Activated T-helper 2 cell treated with anti-CD3 and anti-CD28 coated beads, Interferon-gamma antibody, Interleukin-2, Interleukin-4, amounts not matched to agents 10 μg/mL and 5 μg/mL and 100 μg/mL, durations not matched to agents 14 hours and 24 hours and 36 hours (primary cell): ENCODE measurements at regions not wholly inside any gene's neighbourhood (a gene's known extent, or its start where the extent isn't known, plus 50 kb on each side); places are given as distances from the start of the nearest gene placed in this dataset.
"Not testable (repeated sequence)": the region's sequence is repeated elsewhere in the genome, so short reads cannot be mapped to it uniquely, and the experiment has no call there.

Experiments used
- DNase-seq: peaks from one replicate; pipeline ENCODE4 v3.0.0; 2021; ENCODE audit warnings: low spot score
- H3K27ac Mint-ChIP-seq: one replicate; pipeline ENCODE4 v1.8.0; 2021; ENCODE audit warnings: mixed read lengths
- H3K27me3 Mint-ChIP-seq: one replicate; pipeline ENCODE4 v1.8.0; 2021; ENCODE audit warnings: low read depth, mixed read lengths
- H3K36me3 Mint-ChIP-seq: one replicate; pipeline ENCODE4 v1.8.0; 2021; ENCODE audit warnings: low read depth, mixed read lengths
- H3K4me1 Mint-ChIP-seq: one replicate; pipeline ENCODE4 v1.8.0; 2021; ENCODE audit warnings: low read depth, mixed read lengths
- H3K4me3 Mint-ChIP-seq: one replicate; pipeline ENCODE4 v1.8.0; 2021; ENCODE audit warnings: low read depth, mild to moderate bottlenecking, moderate library complexity, mixed read lengths
- H3K9me3 Mint-ChIP-seq: one replicate; pipeline ENCODE4 v1.8.0; 2021; ENCODE audit warnings: mixed read lengths
- intact Hi-C: fragments of 100-400 bp; cut with micrococcal nuclease; formaldehyde crosslinking; loops from one replicate; pipeline ENCODE4 v1.15.1; 2023

DNA sequence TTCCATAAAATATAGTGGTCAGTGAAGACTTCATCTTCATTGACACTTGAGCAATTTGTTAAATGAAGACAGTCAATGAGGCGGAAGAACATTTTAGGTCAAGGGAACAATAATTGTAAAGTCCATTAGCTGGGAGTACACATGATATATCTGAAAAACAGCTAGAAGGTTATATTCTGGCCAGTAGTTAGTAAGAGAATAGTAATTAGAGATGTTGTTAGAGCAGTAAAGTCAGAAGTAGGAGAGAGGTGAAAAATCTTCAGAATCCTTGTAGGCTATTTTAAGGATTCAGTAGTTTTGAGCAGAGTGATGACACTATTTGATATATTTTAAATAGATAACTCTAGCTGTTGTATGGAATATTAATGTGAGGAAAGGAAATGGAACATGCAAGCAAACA is 915.6 kb upstream of the NEGR1 start:
- intact Hi-C loops = no loop called here
- no peaks in the 10 kb centered on the region for H3K4me1 Mint-ChIP-seq
- DNase-seq = no peak
- H3K4me3 Mint-ChIP-seq = no peak overlapping the region
- H3K9me3 Mint-ChIP-seq = peaks cover 13% of the 10 kb centered on the region
- no peaks in the 10 kb centered on the region for H3K27me3 Mint-ChIP-seq
- H3K36me3 Mint-ChIP-seq = no peaks in the 10 kb centered on the region
- H3K27ac Mint-ChIP-seq = no peak overlapping the region

DNA sequence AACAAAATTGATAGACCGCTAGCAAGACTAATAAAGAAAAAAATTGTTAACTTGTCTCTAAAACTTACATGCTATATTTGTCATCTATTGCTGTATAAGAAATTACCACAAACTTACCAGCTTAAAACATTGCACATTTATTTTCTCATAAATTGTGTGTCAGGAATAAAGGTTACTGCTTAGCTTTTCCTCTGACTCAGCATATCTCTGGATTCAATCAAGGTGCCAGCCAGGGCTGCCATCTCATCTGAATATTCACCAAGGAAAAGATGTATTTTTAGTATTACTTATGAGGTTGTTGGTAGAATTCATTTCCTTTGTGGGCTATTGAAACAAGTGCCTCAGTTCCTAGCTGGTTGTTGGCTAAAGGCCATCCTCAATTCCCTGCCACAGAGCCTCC is 912.6 kb upstream of the NEGR1 start:
- H3K9me3 Mint-ChIP-seq = peaks cover 6% of the 10 kb centered on the region
- H3K27ac Mint-ChIP-seq = no peak overlapping the region
- DNase-seq = no peak

DNA sequence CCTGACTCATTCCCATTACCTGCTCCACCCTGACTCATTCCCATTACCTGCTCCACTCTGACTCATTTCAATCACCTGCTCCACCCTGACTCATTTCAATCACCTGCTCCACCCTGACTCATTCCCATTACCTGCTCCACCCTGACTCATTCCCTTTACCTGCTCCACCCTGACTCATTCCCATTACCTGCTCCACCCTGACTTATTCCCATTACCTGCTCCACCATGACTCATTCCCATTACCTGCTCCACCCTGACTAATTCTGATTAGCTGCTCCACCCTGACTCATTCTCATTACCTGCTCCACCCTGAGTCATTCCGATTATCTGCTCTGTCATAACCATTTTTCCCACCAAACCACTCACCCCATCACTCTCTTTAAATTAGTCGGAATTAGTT is 901.2 kb upstream of the NEGR1 start:
- intact Hi-C loops, H3K27me3 Mint-ChIP-seq, H3K36me3 Mint-ChIP-seq, H3K27ac Mint-ChIP-seq, DNase-seq, H3K4me3 Mint-ChIP-seq, H3K9me3 Mint-ChIP-seq, H3K4me1 Mint-ChIP-seq: not testable (repeated sequence)

More for the DNA sequence above, 912.6 kb upstream of the NEGR1 start:
- Mint-ChIP-seq H3K4me1 (no peaks in the 10 kb centered on the region), H3K27me3 (no peaks in the 10 kb centered on the region), H3K36me3 (no peaks in the 10 kb centered on the region), H3K4me3 (no peak overlapping the region)
- intact Hi-C loops = no loop called here

DNA sequence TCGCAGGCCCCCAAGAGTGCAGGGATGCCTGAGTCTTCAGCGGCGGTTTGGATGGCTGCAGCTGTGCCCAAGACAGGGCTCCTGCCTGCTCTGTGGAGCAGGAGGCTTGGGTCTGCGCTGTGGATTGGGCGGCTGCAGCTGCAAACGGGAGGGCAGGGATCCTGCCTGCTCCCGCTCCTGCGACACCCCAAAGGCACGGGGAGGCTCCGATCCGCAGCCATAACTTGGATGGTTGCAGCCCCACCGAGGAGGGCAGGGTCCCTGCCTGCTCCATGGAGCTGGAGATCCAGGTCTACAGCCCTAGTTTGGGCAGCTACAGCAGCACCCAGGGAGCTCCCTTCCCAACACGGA is 898.8 kb upstream of the NEGR1 start:
- Mint-ChIP-seq H3K36me3 (no peaks in the 10 kb centered on the region), H3K4me1 (no peaks in the 10 kb centered on the region)
- no peak for DNase-seq

DNA sequence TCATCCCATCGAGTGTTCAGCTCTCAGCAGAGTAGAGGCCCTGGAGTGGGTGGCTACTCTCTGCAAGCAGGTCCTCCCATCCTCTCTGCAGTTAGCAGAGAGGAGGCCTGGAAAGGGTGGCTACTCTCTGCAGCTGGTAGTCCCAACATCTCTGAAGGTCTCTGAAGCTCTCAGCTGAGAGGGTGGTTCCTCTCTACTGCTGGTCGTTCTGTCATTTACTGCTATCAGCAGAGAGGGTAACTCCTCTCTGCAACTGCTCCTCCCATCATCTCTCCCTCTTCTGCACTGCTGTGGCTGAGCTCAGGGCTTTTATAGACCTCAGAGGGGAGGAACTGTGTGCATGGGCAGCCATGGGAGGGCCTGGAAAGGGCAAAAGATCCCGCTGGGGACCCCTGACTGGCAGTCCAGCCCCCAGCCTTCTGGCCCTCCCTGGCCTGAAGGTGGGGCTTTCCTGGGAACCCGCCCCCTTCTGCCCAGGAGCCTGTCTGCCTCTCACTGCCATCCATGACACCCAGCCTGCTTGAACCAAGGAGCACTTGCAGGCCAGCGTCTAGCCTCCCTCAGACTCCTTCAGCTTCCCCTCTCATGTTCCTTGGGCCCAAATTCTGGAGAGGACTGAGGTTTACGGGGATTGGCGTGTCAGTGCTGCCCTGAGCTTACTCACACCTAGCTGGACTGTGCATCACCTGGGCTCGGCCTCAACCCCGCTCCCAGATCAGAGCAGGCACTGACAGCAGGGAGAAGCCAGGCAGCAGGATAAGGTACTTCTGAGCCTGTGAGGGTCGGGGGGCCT is 898.3 kb upstream of the NEGR1 start:
- DNase-seq = no peak
- Mint-ChIP-seq H3K27ac (no peak overlapping the region), H3K27me3 (no peaks in the 10 kb centered on the region), H3K36me3 (no peaks in the 10 kb centered on the region), H3K4me3 (no peak overlapping the region), H3K4me1 (no peaks in the 10 kb centered on the region), H3K9me3 (no peaks in the 10 kb centered on the region)
- intact Hi-C loops = no loop called here

More for the DNA sequence above, 898.8 kb upstream of the NEGR1 start:
- intact Hi-C loops = no loop called here
- H3K27ac Mint-ChIP-seq = no peak overlapping the region
- no peaks in the 10 kb centered on the region for H3K9me3 Mint-ChIP-seq
- no peak overlapping the region for H3K4me3 Mint-ChIP-seq
- H3K27me3 Mint-ChIP-seq = no peaks in the 10 kb centered on the region

DNA sequence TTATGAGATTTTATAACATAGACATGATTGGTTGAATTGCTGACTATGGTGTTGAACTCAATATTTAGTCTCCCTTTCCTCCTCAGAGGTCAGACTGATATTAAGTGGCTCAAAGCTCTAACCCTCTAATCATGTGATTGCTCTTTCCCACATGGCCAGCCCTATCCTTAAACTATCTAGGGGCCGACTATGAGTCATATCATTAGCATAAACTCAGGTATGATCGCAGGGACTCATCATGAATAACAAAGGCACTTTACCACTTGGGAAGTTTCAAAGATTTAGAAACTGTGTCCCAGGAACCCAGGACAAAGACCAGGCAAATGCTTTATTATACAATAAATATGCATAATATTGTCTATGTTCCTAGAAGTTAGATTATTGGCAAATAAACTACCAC is 894.6 kb upstream of the NEGR1 start:
- no peaks in the 10 kb centered on the region for H3K27me3 Mint-ChIP-seq
- H3K27ac Mint-ChIP-seq = no peak overlapping the region
- intact Hi-C loops = no loop called here

DNA sequence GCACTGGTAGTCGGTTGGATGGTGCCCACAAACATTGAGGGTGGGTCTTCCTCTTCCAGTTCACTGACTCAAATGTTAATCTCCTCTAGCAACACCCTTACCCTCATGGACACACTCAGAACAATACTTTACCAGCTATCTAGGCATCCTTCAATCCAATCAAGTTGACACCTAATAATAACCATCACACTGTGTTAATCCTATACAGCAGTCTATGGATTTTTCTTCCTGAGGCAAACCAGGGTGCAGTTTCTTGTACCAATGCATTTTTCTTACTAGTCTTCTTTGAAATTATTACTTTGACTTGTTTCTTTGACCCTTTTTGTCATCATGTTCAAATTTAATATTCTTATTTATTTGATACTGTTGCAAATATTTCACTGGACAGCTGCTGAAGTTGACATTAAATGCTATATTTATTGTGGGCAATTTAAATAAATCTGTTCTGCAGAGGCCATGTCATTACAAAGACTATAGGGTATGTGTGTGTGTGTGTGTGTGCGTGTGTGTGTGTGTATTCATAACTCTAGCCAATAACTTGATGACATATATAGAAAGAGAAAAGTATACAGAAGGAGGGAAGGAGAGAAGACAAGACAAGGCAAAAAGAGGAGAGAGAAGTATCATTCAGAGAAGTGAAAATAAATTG is 884.8 kb upstream of the NEGR1 start:
- Mint-ChIP-seq H3K27ac (no peak overlapping the region), H3K4me3 (no peak overlapping the region), H3K9me3 (peaks cover 19% of the 10 kb centered on the region), H3K27me3 (no peaks in the 10 kb centered on the region), H3K4me1 (no peaks in the 10 kb centered on the region), H3K36me3 (no peaks in the 10 kb centered on the region)
- DNase-seq = no peak
- intact Hi-C loops = no loop called here

More for the DNA sequence above, 894.6 kb upstream of the NEGR1 start:
- H3K4me3 Mint-ChIP-seq = no peak overlapping the region
- no peak for DNase-seq
- H3K36me3 Mint-ChIP-seq = no peaks in the 10 kb centered on the region
- H3K4me1 Mint-ChIP-seq = no peaks in the 10 kb centered on the region
- no peaks in the 10 kb centered on the region for H3K9me3 Mint-ChIP-seq

DNA sequence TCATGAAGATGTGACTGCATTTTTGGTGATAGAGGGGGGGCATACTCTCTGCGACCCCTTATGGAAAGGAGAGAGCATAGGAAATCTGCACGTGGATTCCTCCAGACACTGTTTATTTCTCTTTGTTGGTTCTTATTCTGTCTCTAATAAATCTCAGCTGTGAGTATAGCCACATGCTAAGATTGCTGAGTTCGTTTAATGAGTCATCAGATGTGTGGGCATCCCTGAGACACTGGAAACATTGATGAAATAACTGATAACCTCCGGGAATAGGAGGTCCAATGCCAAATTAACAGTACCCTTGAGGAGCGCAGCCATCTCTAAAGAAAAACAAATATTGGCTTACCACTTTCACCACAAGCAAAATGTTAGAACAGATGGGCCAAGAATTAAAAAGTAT is 880.2 kb upstream of the NEGR1 start:
- H3K4me1 Mint-ChIP-seq = no peaks in the 10 kb centered on the region
- no peaks in the 10 kb centered on the region for H3K36me3 Mint-ChIP-seq
- DNase-seq = no peak
- intact Hi-C loops = no loop called here
- no peaks in the 10 kb centered on the region for H3K27me3 Mint-ChIP-seq
- no peak overlapping the region for H3K27ac Mint-ChIP-seq
- peaks cover 13% of the 10 kb centered on the region for H3K9me3 Mint-ChIP-seq
- H3K4me3 Mint-ChIP-seq = no peak overlapping the region

DNA sequence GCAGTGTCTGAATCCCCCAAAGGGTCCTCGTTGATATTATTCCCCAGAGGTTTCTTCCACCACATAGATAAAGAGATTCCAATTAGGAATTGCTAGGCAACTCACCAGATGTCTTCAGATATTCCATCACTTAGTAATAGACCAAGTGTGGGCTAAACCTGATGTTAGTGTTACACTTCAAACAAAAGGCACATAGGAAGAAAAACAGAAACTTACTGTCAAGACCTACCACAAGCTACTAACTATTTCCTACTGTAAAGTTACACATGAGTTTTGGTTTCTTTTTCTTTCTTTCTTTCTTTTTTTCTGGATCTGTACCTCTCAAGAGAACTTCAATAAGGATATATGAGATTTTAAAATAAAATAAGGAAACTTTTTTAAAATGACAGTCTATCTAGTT is 879.1 kb upstream of the NEGR1 start:
- DNase-seq = no peak
- Mint-ChIP-seq H3K27ac (no peak overlapping the region), H3K9me3 (peaks cover 7% of the 10 kb centered on the region), H3K4me3 (no peak overlapping the region), H3K4me1 (no peaks in the 10 kb centered on the region), H3K36me3 (no peaks in the 10 kb centered on the region), H3K27me3 (no peaks in the 10 kb centered on the region)
- intact Hi-C loops = no loop called here

DNA sequence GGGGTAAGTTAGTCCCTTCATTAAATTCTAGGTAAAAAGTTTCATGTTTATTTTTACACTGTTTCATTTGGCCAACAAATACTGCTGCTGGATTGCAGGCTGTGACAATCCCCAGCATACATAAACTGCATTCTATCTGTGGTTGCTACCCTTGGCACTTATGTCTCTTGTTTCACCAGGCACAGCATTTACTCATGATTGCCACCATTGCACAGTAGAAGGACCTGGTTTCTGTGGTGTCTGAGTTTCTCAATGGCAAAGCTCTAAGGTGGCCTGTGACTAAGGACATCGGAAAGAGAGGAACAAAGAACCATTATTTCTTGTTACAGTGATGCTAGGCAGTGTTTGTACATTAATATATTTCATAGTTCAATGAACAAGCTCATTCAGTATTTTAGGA is 878.4 kb upstream of the NEGR1 start:
- Mint-ChIP-seq H3K36me3 (no peaks in the 10 kb centered on the region), H3K27ac (no peak overlapping the region), H3K9me3 (peaks cover 7% of the 10 kb centered on the region), H3K4me3 (no peak overlapping the region), H3K4me1 (no peaks in the 10 kb centered on the region), H3K27me3 (no peaks in the 10 kb centered on the region)
- intact Hi-C loops = no loop called here
- no peak for DNase-seq

DNA sequence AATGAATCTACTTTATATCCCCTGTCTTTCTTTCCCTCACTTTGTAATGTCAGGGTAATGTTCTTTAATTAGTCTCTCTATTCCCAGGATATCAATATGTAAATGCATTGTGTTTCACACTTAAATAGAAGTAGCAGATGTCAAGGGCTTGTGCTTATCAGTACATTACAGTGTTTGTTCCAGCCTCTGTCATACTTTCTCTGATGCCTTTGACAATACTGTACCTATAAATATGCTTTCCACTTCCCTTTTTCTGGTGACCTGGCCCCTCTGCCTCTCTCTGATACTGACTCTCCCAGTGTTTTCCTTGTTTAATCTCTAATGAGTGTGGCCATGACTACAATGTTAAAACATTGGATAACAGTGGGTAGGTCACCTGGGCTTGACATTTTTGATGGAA is 862.0 kb upstream of the NEGR1 start:
- no peaks in the 10 kb centered on the region for H3K27me3 Mint-ChIP-seq
- H3K27ac Mint-ChIP-seq = no peak overlapping the region
- intact Hi-C loops = no loop called here
- no peaks in the 10 kb centered on the region for H3K36me3 Mint-ChIP-seq
- H3K9me3 Mint-ChIP-seq = peaks cover 22% of the 10 kb centered on the region
- H3K4me1 Mint-ChIP-seq = no peaks in the 10 kb centered on the region
- no peak for DNase-seq
- no peak overlapping the region for H3K4me3 Mint-ChIP-seq

DNA sequence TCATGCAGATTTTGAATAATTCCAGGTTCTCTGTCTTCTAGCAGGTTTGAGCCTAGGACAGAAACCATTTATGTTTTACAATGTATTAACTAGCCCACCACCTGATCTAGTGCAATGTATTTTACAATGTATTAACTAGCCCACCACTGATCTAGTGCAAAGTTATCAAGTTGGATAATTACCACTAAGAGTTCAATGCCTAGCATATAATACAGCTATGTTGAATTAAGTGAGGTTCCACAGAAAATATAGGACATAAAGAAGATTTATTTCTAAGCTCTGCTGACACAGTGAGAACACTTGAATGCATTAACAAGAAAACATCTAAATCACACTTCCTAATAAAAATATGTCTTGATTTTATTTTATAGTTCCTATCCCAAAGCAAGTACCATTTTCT is 854.6 kb upstream of the NEGR1 start:
- Mint-ChIP-seq H3K9me3 (peaks cover 17% of the 10 kb centered on the region), H3K4me1 (no peaks in the 10 kb centered on the region), H3K27ac (no peak overlapping the region), H3K36me3 (no peaks in the 10 kb centered on the region), H3K4me3 (no peak overlapping the region), H3K27me3 (no peaks in the 10 kb centered on the region)
- no peak for DNase-seq
- intact Hi-C loops = no loop called here

DNA sequence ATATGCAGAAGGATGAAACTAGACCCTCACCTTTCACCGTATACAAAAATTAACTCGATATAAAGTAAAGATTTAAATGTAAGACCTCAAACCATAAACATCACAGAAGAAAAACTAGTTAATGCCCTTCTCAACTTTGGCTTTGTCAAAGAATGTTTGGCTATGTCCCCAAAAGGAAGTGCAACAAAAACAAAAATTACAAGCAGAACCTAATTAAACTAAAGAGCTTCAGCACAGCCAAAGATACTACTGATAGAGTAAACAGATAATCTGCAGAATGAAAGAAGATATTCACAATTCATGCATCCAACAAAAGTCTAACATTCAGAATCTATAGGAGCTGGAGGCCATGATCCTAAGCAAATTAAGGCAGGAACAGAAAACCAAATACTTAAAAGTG is 824.6 kb upstream of the NEGR1 start:
- Mint-ChIP-seq H3K4me1 (no peaks in the 10 kb centered on the region), H3K4me3 (no peak overlapping the region), H3K27ac (no peak overlapping the region), H3K9me3 (peaks cover 17% of the 10 kb centered on the region), H3K27me3 (no peaks in the 10 kb centered on the region), H3K36me3 (no peaks in the 10 kb centered on the region)
- intact Hi-C loops = no loop called here
- no peak for DNase-seq
